ENCODE measurements at regions not wholly inside any gene's neighbourhood (a gene's known extent, or its start where the extent isn't known, plus 50 kb on each side); places are given as distances from the start of the nearest gene placed in this dataset.
A peak's percentile ranks its signal among the peaks of the same experiment; 100 is the strongest.

DNA sequence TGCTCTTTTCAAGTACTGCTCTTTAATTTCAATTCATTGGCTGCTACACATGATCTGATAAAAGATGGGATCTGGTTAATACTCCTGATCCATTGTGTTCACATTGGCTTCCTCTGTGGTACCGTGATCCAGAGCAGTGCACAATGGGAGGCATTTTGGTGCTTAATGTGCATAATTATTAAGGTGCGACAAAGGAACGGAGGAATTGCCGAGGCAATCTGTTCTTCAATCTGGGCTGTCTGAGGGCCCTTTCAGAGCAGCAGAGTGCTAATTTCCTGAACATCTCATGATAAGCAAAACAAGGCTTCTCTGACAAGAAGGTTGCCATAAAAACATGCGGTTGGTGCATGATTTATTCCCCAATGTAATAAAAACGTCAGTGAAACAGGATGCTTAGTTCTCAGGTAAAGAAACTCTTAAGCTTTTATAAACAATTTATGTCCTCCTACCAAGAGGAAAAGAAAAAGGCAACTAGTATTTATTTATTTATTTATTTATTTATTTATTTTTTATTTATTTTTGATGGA, 64.0 kb upstream of the EPHA3 start:
- Histone ChIP-seq H3K27me3 (replicated peaks) (no peaks in the 10 kb centered on the region), H3K36me3 (replicated peaks) (no peaks in the 10 kb centered on the region), H3K27ac (no peak overlapping the region), H3K4me3 (ENCODE audit: low read depth, low read length) (no peak overlapping the region)
- TF ChIP-seq, protein P1, sequence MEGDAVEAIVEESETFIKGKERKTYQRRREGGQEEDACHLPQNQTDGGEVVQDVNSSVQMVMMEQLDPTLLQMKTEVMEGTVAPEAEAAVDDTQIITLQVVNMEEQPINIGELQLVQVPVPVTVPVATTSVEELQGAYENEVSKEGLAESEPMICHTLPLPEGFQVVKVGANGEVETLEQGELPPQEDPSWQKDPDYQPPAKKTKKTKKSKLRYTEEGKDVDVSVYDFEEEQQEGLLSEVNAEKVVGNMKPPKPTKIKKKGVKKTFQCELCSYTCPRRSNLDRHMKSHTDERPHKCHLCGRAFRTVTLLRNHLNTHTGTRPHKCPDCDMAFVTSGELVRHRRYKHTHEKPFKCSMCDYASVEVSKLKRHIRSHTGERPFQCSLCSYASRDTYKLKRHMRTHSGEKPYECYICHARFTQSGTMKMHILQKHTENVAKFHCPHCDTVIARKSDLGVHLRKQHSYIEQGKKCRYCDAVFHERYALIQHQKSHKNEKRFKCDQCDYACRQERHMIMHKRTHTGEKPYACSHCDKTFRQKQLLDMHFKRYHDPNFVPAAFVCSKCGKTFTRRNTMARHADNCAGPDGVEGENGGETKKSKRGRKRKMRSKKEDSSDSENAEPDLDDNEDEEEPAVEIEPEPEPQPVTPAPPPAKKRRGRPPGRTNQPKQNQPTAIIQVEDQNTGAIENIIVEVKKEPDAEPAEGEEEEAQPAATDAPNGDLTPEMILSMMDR (IDR thresholded peaks at IDR 0.05; ENCODE audit: low read depth, low read length, missing control alignments): no peak
- no peak for DNase-seq
- in situ Hi-C loops (cut with HindIII; ENCODE audit: low pct_ligation_motif_present, low sequenced_read_pairs): no loop called here

DNA sequence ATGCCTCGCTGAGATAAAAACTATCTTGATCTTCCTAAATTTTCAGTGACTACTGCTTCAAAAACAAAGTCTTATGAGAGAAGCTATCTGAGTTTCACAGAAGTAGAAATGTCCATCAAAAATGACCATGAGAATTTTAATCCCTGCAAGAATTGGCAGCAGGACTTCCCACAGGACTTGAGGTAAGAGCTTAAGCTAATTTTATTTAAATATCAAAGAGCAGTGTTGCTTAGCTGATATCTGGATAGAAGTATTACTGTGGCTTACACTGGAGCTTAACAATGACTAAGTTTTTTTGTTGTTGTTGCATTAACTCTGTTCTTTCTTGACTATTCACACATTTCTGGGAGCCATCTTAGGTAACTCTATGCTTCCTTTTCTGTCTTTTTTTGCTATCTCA, 60.8 kb upstream of the EPHA3 start:
- H3K27ac ChIP-seq: no peak overlapping the region
- in situ Hi-C loops (cut with HindIII; ENCODE audit: low pct_ligation_motif_present, low sequenced_read_pairs): no loop called here
- TF ChIP-seq, protein P1 (IDR thresholded peaks at IDR 0.05; ENCODE audit: low read depth, low read length, missing control alignments): no peak
- DNase-seq: no peak
- no peaks in the 10 kb centered on the region for H3K36me3 ChIP-seq (replicated peaks)
- no peak overlapping the region for H3K4me3 ChIP-seq (ENCODE audit: low read depth, low read length)
- H3K27me3 ChIP-seq (replicated peaks): no peaks in the 10 kb centered on the region

DNA sequence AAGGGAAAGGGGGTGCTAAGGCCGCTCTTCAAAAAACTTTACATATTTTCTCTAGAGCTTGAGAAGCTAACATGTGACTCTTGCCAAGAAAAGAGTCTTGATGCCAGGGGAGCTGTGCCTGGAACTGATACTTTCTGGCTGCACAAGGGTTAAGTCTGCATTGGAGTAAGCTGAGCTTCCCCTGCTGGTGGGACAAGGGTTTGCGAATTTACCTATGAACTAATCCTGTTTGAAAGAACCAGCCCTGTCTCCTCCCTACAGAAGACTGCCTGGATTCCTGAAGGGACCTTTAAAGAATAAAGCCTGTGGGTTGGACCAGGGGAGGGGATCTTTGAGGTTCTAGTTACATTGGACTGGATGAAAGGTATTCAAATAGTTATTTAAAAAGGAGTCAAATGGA, 58.3 kb upstream of the EPHA3 start:
- no peak overlapping the region for H3K4me3 ChIP-seq (ENCODE audit: low read depth, low read length)
- H3K27me3 ChIP-seq (replicated peaks): no peaks in the 10 kb centered on the region
- H3K27ac ChIP-seq: no peak overlapping the region
- H3K36me3 ChIP-seq (replicated peaks): no peaks in the 10 kb centered on the region
- in situ Hi-C loops (cut with HindIII; ENCODE audit: low pct_ligation_motif_present, low sequenced_read_pairs): no loop called here
- TF ChIP-seq, protein P1 (IDR thresholded peaks at IDR 0.05; ENCODE audit: low read depth, low read length, missing control alignments): peak; percentile 58
- DNase-seq: no peak

DNA sequence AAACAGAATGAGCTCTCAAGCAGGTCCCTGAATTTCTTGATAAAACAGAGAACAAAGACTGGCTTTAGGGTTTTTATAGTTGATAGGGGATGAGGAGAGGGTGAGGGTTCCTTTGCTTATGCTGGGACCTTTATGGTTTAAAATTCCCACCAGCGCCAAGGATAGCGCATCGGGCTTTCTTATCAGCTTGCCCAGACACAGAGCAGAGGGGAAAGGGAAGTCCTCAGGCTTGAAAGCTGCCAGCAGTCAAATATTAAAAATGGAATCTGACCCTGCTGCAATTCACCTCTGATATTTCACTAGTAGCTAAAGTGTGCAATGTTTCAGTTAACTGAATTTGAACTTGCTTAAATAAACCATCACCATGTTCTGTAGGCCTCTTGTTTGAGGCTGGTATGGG, 55.0 kb upstream of the EPHA3 start:
- Histone ChIP-seq H3K27me3 (replicated peaks) (no peaks in the 10 kb centered on the region), H3K36me3 (replicated peaks) (no peaks in the 10 kb centered on the region), H3K4me3 (ENCODE audit: low read depth, low read length) (no peak overlapping the region), H3K27ac (no peak overlapping the region)
- in situ Hi-C loops (cut with HindIII; ENCODE audit: low pct_ligation_motif_present, low sequenced_read_pairs): no loop called here
- DNase-seq: no peak
- TF ChIP-seq, protein P1 (IDR thresholded peaks at IDR 0.05; ENCODE audit: low read depth, low read length, missing control alignments): no peak

DNA sequence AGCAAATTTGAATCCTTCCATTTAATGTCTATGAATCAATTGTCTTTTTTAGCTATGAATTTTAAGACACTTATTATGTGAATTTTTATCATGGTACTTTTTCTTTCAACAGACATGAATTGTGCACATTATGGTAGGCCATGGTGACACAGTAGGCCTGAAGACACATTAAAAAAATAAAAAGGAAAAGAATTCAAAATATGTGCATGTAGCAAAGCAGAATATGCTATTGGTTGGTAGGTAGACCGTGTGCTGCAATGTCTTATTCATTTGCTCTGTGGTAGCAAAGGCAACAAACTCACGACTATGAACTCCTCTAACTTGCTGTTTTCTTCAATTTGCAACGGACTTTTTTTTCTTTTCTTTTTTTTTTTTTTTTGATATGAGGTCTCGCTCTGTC, 50.0 kb upstream of the EPHA3 start:
- H3K36me3 ChIP-seq (replicated peaks): no peaks in the 10 kb centered on the region
- TF ChIP-seq, protein P1 (IDR thresholded peaks at IDR 0.05; ENCODE audit: low read depth, low read length, missing control alignments): no peak
- DNase-seq: no peak
- H3K27me3 ChIP-seq (replicated peaks): no peaks in the 10 kb centered on the region
- in situ Hi-C loops (cut with HindIII; ENCODE audit: low pct_ligation_motif_present, low sequenced_read_pairs): no loop called here
- no peak overlapping the region for H3K27ac ChIP-seq
- H3K4me3 ChIP-seq (ENCODE audit: low read depth, low read length): no peak overlapping the region

Data from brain microvascular endothelial cell (primary cell).